ENCODE measurements at regions not wholly inside any gene's neighbourhood (a gene's known extent, or its start where the extent isn't known, plus 50 kb on each side); places are given as distances from the start of the nearest gene placed in this dataset.

DNA sequence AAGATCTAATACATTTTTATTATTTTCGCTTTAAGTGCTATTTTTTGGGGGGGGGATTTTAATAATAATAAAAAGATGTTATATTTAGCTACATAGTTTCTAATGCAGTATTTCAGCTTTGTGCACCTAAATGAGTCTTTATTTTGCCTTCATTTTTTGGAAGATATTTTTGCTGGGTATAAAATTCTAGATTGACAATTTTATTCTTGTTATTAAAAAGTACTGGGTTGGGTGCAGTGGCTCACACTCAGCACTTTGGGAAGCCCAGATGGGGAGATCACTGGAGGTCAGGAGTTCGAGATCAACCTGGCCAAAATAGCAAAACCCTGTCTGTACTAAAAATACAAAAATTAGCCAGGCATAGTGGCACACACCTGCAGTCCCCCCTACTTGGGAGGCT lies 173.6 kb downstream of the SLC15A5 start:
- Histone ChIP-seq H3K9me2 (ENCODE audit: insufficient read depth) (peaks cover 3% of the 10 kb centered on the region; the same call in 1 of the 2 replicates), H4K20me1 (ENCODE audit: insufficient read depth) (no peaks in the 10 kb centered on the region), H3K4me3 (no peak overlapping the region), H3K36me3 (ENCODE audit: low read depth) (no peaks in the 10 kb centered on the region), H3K9me3 (ENCODE audit: insufficient read depth, low read depth) (peaks cover 3% of the 10 kb centered on the region; the same call in 1 of the 2 replicates), H3K4me2 (no peak overlapping the region), H3K27ac (no peak overlapping the region), H3K79me2 (ENCODE audit: low read depth) (no peaks in the 10 kb centered on the region), H3K4me1 (replicated peaks; ENCODE audit: insufficient read depth) (no peaks in the 10 kb centered on the region), H3K27me3 (ENCODE audit: insufficient read depth, low read depth) (no peaks in the 10 kb centered on the region), H3F3A (ENCODE audit: insufficient read depth, low read depth) (no peaks in the 10 kb centered on the region), H2AFZ (no peak overlapping the region)
- no TSS peak for BruUV-seq (replicated peaks)
- POLR2A ChIA-PET (ENCODE audit: unreplicated experiment) = no interaction called here
- CTCF ChIA-PET = no interaction called here
- intact Hi-C loops (cut with micrococcal nuclease; ENCODE audit: unreplicated experiment) = no loop called here
- DNase-seq = no peak
- no peak for TF ChIP-seq EZH2 (IDR thresholded peaks at IDR 0.05; ENCODE audit: low read depth)
- TF ChIP-seq, protein P1, sequence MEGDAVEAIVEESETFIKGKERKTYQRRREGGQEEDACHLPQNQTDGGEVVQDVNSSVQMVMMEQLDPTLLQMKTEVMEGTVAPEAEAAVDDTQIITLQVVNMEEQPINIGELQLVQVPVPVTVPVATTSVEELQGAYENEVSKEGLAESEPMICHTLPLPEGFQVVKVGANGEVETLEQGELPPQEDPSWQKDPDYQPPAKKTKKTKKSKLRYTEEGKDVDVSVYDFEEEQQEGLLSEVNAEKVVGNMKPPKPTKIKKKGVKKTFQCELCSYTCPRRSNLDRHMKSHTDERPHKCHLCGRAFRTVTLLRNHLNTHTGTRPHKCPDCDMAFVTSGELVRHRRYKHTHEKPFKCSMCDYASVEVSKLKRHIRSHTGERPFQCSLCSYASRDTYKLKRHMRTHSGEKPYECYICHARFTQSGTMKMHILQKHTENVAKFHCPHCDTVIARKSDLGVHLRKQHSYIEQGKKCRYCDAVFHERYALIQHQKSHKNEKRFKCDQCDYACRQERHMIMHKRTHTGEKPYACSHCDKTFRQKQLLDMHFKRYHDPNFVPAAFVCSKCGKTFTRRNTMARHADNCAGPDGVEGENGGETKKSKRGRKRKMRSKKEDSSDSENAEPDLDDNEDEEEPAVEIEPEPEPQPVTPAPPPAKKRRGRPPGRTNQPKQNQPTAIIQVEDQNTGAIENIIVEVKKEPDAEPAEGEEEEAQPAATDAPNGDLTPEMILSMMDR (conservative IDR thresholded peaks at IDR 0.05) = no peak

DNA sequence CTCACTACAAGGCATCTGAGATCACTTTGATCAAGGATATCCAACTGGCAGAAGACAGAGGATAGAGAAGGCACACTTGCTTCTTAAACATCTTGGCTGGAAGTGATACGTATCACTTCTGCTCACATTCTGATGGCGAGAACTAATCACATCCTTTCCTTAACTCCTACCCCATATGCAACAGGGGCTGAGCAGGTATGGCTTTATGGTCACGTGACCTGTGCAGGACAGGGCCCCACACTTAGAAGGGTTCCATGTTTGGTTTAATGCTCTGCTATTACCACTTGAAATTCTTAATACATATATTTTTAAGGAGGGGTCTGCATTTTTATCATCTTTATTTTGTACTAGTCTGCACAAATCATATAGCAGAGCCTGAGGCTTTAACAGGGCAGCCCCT lies 177.3 kb downstream of the SLC15A5 start:
- no peak overlapping the region for H3K4me3 ChIP-seq
- H3K36me3 ChIP-seq (ENCODE audit: low read depth) = no peaks in the 10 kb centered on the region
- CTCF ChIA-PET = no interaction called here
- H3K27ac ChIP-seq = no peak overlapping the region
- H3K79me2 ChIP-seq (ENCODE audit: low read depth) = no peaks in the 10 kb centered on the region
- no peak for DNase-seq
- H3K4me1 ChIP-seq (replicated peaks; ENCODE audit: insufficient read depth) = no peaks in the 10 kb centered on the region
- POLR2A ChIA-PET (ENCODE audit: unreplicated experiment) = no interaction called here
- BruUV-seq (replicated peaks) = no TSS peak
- H3K4me2 ChIP-seq = no peak overlapping the region
- no peak overlapping the region for H2AFZ ChIP-seq
- no peaks in the 10 kb centered on the region for H3K27me3 ChIP-seq (ENCODE audit: insufficient read depth, low read depth)
- intact Hi-C loops (cut with micrococcal nuclease; ENCODE audit: unreplicated experiment) = no loop called here
- TF ChIP-seq, protein P1 (conservative IDR thresholded peaks at IDR 0.05) = no peak
- TF ChIP-seq EZH2 (IDR thresholded peaks at IDR 0.05; ENCODE audit: low read depth) = no peak
- peaks cover 3% of the 10 kb centered on the region; the same call in 1 of the 2 replicates for H3K9me2 ChIP-seq (ENCODE audit: insufficient read depth)
- no peaks in the 10 kb centered on the region for H3F3A ChIP-seq (ENCODE audit: insufficient read depth, low read depth)
- no peaks in the 10 kb centered on the region for H4K20me1 ChIP-seq (ENCODE audit: insufficient read depth)
- peaks cover 3% of the 10 kb centered on the region; the same call in 1 of the 2 replicates for H3K9me3 ChIP-seq (ENCODE audit: insufficient read depth, low read depth)

DNA sequence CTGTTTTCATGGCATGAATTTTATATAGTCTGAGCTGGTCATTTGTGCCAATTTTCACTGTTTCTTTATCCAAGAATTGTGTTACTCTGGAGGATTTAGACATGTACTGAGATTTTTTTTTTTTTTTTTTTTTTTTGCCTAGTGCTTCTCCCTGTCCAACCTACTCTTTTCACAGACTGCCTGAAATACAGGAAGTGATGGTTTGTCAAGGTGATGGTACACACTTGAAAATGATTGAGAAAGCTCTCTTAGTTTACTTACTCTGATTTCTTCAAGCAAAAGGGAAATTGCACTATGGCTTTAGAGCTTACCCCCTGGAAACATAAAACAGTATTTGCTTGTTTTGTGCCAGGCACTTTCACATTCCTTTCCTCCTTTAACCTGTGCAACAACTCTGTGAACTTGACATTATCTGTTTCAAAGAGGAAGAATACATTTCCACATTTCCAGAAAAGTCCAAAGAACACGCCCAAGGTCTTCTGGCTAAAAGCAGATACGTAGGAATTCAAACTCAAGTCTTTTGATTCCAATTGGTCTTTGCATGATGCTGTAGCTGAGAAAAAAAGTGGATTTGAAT lies 181.1 kb downstream of the SLC15A5 start:
- DNase-seq = no peak
- Histone ChIP-seq H2AFZ (no peak overlapping the region), H3F3A (ENCODE audit: insufficient read depth, low read depth) (no peaks in the 10 kb centered on the region), H3K9me3 (ENCODE audit: insufficient read depth, low read depth) (no peaks in the 10 kb centered on the region), H3K4me3 (no peak overlapping the region), H3K4me1 (replicated peaks; ENCODE audit: insufficient read depth) (no peaks in the 10 kb centered on the region), H4K20me1 (ENCODE audit: insufficient read depth) (no peaks in the 10 kb centered on the region), H3K36me3 (ENCODE audit: low read depth) (no peaks in the 10 kb centered on the region), H3K79me2 (ENCODE audit: low read depth) (no peaks in the 10 kb centered on the region), H3K9me2 (ENCODE audit: insufficient read depth) (no peaks in the 10 kb centered on the region), H3K27ac (no peak overlapping the region), H3K27me3 (ENCODE audit: insufficient read depth, low read depth) (no peaks in the 10 kb centered on the region), H3K4me2 (no peak overlapping the region)
- ChIA-PET CTCF (no interaction called here), POLR2A (ENCODE audit: unreplicated experiment) (interaction anchor here (0.6 to 0.7 kb wide), 2 partner anchors 105 to 117 kb away, joined by 3 to 5 read pairs; no protein-coding TSS in a partner anchor)
- no TSS peak for BruUV-seq (replicated peaks)
- TF ChIP-seq, protein P1 (conservative IDR thresholded peaks at IDR 0.05) = no peak
- no peak for TF ChIP-seq EZH2 (IDR thresholded peaks at IDR 0.05; ENCODE audit: low read depth)
- intact Hi-C loops (cut with micrococcal nuclease; ENCODE audit: unreplicated experiment) = no loop called here

Measured in PC-9 (cell line).